ENCODE measurements at regions not wholly inside any gene's neighbourhood (a gene's known extent, or its start where the extent isn't known, plus 50 kb on each side); places are given as distances from the start of the nearest gene placed in this dataset.

- no peak for TF ChIP-seq ZBTB40 (IDR thresholded peaks at IDR 0.05; ENCODE audit: borderline replicate concordance)
- no peak for TF ChIP-seq BCL3 (IDR thresholded peaks at IDR 0.05; ENCODE audit: borderline replicate concordance, insufficient read depth, low read depth, low read length, poor library complexity, severe bottlenecking)
- no peak for TF ChIP-seq ZNF687 (IDR thresholded peaks at IDR 0.05)
- TF ChIP-seq TCF7 (IDR thresholded peaks at IDR 0.05; ENCODE audit: borderline replicate concordance): no peak
- TF ChIP-seq JUNB (IDR thresholded peaks at IDR 0.05): no peak
- TF ChIP-seq NFIC (IDR thresholded peaks at IDR 0.05; ENCODE audit: low read depth, low read length): no peak
- no peak for TF ChIP-seq EED (IDR thresholded peaks at IDR 0.05; ENCODE audit: low read depth)
- no peak for TF ChIP-seq ATF2 (IDR thresholded peaks at IDR 0.05; ENCODE audit: low read length)
- no peak for TF ChIP-seq PAX5 (IDR thresholded peaks at IDR 0.05; ENCODE audit: borderline replicate concordance, low read depth, low read length)
- no peak for TF ChIP-seq NFXL1 (IDR thresholded peaks at IDR 0.05; ENCODE audit: borderline replicate concordance)
- TF ChIP-seq KAT2A (conservative IDR thresholded peaks at IDR 0.05; ENCODE audit: control insufficient read depth, low read depth, low read length): no peak
- TF ChIP-seq HDGF (IDR thresholded peaks at IDR 0.05): no peak
- TF ChIP-seq ZNF622 (IDR thresholded peaks at IDR 0.05): no peak
- TF ChIP-seq POLR2AphosphoS5 (IDR thresholded peaks at IDR 0.05; ENCODE audit: low read length): no peak
- TF ChIP-seq ATF3 (IDR thresholded peaks at IDR 0.05; ENCODE audit: borderline replicate concordance, extremely low read depth, low read depth, low read length): no peak
These were observed 167.0 kb upstream of the DPH6 start (continued) for GRCh38 chr15:35712956-35713355.

Measured in GM12878 (cell line).